ENCODE measurements at regions not wholly inside any gene's neighbourhood (a gene's known extent, or its start where the extent isn't known, plus 50 kb on each side); places are given as distances from the start of the nearest gene placed in this dataset.

DNA sequence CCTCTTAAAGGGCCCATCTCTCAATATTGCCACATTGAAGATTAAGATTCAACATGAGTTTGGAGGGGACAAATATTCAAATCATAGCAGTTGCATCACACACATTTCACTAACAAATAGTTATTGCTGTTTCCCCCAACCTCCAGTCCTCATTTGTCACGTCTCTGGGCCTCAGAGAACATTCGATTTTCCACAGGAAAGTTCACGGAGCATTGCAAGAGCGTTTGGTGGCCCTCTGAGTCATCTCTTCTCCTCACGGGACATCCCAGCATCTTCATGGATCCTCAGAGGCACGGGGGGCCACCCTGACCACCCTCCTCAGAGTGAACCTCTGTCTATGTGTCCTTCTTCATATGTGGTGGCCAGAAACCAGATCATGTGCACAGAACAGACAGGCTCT is 50.3 kb upstream of the CHST15 start:
- no peaks in the 10 kb centered on the region; the same call in 2 of the 3 replicates for H3K9me3 ChIP-seq (replicated peaks; ENCODE audit: control insufficient read depth, insufficient read depth, low read length)
- FAIRE-seq (no peak), DNase-seq (ENCODE audit: low read depth, low spot score) (no peak), ATAC-seq (no peak)
- no peaks in the 10 kb centered on the region for H3K36me3 ChIP-seq (ENCODE audit: control insufficient read depth in 2 of 2, insufficient read depth in 2 of 2, low read length in 1 of 2)
- peaks cover 8% of the 10 kb centered on the region for H3K4me1 ChIP-seq (ENCODE audit: control insufficient read depth, insufficient read depth, low read length)
- H3K27me3 ChIP-seq (replicated peaks in 1 of 2; ENCODE audit: control insufficient read depth in 2 of 2, insufficient read depth in 2 of 2, low read length in 1 of 2) = no peaks in the 10 kb centered on the region; a peak in 2 of 4 replicates
- ChIA-PET RAD21 (ENCODE audit: unreplicated experiment) (no interaction called here), CTCF (interaction anchor here (1.0 kb wide), 1 partner anchor 48 kb away, joined by 3 read pairs; no protein-coding TSS in a partner anchor), SMC1A (ENCODE audit: uncharacterized antibody, unreplicated experiment) (no interaction called here), POLR2A (no interaction called here)
- H2AFZ ChIP-seq (ENCODE audit: control insufficient read depth, low read depth, low read length) = no peak overlapping the region
- H4K20me1 ChIP-seq (ENCODE audit: control insufficient read depth, insufficient read depth) = no peaks in the 10 kb centered on the region
- TF ChIP-seq TARDBP (IDR thresholded peaks at IDR 0.05; ENCODE audit: borderline replicate concordance) (no peak), TCF12 (IDR thresholded peaks at IDR 0.05; ENCODE audit: low read depth, low read length) (no peak)
- in situ Hi-C loops (cut with MboI) (no loop called here), intact Hi-C loops (cut with micrococcal nuclease; ENCODE audit: unreplicated experiment) (no loop called here)
- no peak overlapping the region for H3K9ac ChIP-seq (ENCODE audit: control insufficient read depth, insufficient read depth, low read length)
- WGBS (ENCODE audit: insufficient coverage, insufficient replicate concordance, low lambda C conversion rate, missing lambda C conversion rate) = 43% methylated on average over 6 of the region's 6 CpGs
- no peak overlapping the region for H3K27ac ChIP-seq (ENCODE audit: control insufficient read depth, insufficient read depth)
- no TSS peak for BruUV-seq (replicated peaks)
- no peak overlapping the region for H3K4me2 ChIP-seq (ENCODE audit: control insufficient read depth, insufficient read depth)
- no peak overlapping the region for H3K4me3 ChIP-seq
- no peaks in the 10 kb centered on the region for H3K79me2 ChIP-seq (ENCODE audit: control insufficient read depth, insufficient read depth, low read length)

Measured in GM12878 (cell line).